GM18870 (cell line): ENCODE measurements at regions not wholly inside any gene's neighbourhood (a gene's known extent, or its start where the extent isn't known, plus 50 kb on each side); places are given as distances from the start of the nearest gene placed in this dataset.

Experiments used
- ATAC-seq: cut with Tn5 transposase; IDR thresholded peaks from one replicate; pipeline ENCODE4 v1.9.1; 2021; ENCODE audit warnings: moderate library complexity; ENCODE audit not compliant: unreplicated experiment

DNA sequence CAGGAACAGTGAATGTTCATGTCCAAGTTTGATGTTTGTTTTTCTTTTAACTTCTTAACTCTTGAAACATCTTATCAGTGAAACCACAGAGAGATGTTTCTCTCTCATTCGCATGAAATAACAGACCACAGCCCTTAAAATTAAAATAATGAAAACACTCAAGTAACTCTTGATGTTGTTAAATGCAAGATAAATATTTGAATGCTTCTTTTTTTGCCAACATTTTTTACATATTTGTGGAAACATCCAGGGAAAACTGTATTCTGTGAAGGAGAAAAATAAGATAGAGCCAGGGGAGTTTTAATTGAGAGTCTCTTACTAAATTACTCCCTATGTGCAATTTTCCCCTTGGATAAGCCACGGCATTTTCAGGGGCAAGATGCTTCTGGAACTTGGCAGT is 361.8 kb upstream of the MGMT start:
- ATAC-seq, result no peak

DNA sequence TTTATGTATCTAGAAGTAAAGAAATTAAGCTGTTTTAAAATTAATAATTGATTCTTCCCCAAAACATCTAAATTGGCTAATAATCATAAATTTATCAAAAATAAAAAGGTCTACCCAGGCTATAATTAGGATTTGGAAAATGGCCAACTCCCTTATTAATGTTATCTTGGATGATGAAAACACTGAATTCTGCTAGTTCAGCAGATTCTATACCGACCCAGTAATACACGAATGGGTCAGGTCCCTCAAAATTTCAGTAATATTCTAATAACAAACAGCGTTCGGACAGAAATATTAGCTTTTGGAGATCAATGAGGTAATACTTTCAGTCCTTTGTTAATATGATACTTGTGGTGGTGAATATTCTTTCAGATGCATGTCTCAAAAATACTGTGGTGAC is 360.7 kb upstream of the MGMT start:
- ATAC-seq, result no peak

DNA sequence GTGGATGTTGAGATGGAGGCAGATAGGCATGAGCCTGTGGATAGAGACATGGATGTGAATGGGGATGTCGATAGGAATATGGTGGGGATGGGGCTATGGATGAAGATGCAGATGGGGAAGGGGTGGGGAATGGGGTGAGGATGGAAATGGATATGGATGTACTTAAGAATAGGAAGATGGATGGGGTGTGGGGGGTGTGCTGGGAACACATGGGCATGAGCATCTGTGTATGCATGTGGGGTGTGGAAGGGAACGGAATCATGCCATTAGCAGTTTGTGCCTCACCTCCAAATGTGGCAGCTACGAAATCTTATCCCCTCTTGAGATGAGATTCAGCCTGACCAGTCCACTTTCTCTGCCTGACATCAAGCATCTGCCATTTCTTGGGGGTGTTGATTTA is 359.5 kb upstream of the MGMT start:
- no peak for ATAC-seq

DNA sequence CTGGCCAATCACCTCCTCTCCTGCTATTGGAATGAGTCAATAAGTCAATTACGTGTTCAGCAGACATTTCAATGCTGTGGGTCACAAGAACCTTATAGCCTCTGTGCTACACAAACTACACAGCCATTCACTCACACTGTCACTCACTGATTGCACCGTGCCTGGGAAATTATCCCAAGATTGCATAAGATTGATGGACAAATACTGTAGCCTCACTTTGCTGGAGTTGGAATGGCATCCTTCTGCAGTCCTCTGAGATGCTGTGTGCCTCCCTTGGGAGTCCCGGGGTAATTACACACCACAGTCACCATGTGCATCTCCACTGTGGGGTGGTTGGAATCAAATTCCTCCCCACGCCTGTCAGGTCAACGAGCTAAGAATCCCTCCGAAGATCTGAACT is 358.7 kb upstream of the MGMT start:
- ATAC-seq, result no peak

GRCh38 chr10:129108994-129109393 is 358.0 kb upstream of the MGMT start:
- no peak for ATAC-seq

GRCh38 chr10:129110780-129111179 is 356.3 kb upstream of the MGMT start:
- no peak for ATAC-seq

GRCh38 chr10:129111922-129112321 is 355.1 kb upstream of the MGMT start:
- no peak for ATAC-seq

DNA sequence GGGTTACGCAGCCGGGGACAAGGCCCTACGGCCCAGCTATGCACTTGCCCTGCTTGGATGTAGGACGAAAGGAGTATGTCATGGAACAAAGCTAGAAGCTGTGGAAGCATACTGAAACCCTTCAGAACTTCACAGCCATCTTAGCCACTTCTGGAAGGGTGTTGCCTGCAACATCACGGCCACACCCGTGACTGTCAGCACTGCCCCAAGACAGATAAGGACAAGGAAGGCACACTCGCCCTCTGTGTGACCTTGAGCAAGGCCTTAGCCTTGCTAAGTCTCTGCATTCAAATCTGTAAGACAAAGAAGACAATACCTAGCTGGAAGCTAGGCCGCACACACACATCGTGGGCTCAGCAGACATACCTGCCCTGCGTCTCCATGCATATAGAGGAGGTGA is 352.5 kb upstream of the MGMT start:
- no peak for ATAC-seq

- ATAC-seq, result no peak
Measured at GRCh38 chr10:129116371-129116770, 350.7 kb upstream of the MGMT start.

DNA sequence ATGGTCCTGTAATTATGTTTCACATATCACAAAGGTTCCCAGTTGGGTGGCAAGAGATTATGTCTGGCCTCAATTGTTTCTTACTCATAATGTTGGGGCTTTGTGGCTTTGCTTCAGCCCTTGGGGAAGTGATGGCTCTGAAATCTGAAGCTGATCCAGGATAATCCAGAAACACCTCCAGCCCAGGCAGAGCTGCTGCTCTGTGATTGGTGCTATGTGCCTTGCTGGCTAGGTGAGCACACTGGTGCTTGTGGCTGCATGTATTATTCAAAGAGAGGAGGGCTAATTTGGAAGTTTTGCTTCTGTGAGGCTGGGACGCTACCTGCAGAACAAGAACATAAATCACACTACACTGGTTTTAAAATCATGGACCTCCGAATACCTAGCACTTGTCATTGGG is 346.6 kb upstream of the MGMT start:
- no peak for ATAC-seq

- no peak for ATAC-seq
Measured at GRCh38 chr10:129122846-129123245, 344.2 kb upstream of the MGMT start.

GRCh38 chr10:129123428-129123827 is 343.6 kb upstream of the MGMT start:
- no peak for ATAC-seq

DNA sequence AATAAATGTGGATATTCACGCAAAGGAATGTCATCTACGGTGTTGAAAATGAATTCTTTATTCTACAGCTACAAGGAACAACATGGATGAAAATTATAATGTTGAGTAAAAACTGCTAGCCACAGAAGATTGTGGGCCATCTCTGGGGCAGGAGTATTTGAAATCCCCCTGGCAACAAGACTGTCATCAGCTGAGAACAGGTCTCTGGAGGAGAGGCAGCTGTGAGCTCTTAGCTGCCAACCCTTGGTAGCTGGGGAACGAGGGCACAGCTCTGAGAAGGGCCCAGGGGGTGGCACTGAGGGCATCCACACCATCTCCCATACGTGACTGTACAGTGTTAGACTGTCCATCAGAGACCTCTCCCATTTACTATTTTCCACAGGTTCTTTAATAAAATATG is 340.1 kb upstream of the MGMT start:
- no peak for ATAC-seq

GRCh38 chr10:129131457-129132132 is 335.4 kb upstream of the MGMT start:
- no peak for ATAC-seq

DNA sequence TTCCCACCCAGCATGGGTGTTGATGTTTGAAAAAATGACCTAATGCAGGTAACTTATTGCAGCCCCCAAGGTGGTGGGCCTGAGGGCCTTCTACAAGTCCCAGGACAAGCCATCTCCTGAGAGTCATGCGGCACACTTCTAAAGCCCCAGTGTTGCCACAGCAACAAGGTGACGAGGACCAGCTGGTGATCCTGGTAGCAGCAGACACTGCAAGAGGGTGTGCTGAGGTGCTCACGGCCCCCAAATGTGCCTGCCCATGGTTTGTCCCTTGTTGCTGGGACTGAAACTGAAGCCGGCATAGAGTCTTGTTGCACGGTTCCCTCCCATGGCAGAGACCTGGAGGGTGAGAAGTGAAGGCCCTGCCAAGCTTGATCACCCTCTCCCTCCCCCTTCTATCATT is 333.2 kb upstream of the MGMT start:
- no peak for ATAC-seq

- ATAC-seq, result no peak
Measured at GRCh38 chr10:129134371-129134770, 332.7 kb upstream of the MGMT start.

- no peak for ATAC-seq
Measured at GRCh38 chr10:129135624-129136023, 331.4 kb upstream of the MGMT start.

DNA sequence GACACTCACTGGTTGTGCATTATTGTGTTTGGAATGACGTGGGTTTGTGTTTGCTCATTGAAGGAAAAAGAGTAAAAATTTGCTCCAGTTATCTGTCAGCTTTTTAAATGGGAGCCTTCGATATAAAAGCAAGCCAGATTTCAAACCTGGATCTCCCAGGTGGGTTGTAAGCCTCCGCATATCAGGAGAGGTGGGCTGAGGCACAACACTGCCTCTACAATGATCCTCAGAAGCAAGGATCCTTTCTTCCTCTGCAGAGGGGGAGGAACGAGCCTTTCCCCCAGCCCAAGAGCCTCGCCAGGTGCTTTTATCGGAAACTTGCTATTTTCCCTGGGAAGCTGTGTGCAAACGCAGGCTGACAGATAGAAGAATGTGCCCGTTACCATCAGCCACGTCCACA is 331.0 kb upstream of the MGMT start:
- no peak for ATAC-seq

- no peak for ATAC-seq
Measured at GRCh38 chr10:129136951-129137350, 330.1 kb upstream of the MGMT start.

DNA sequence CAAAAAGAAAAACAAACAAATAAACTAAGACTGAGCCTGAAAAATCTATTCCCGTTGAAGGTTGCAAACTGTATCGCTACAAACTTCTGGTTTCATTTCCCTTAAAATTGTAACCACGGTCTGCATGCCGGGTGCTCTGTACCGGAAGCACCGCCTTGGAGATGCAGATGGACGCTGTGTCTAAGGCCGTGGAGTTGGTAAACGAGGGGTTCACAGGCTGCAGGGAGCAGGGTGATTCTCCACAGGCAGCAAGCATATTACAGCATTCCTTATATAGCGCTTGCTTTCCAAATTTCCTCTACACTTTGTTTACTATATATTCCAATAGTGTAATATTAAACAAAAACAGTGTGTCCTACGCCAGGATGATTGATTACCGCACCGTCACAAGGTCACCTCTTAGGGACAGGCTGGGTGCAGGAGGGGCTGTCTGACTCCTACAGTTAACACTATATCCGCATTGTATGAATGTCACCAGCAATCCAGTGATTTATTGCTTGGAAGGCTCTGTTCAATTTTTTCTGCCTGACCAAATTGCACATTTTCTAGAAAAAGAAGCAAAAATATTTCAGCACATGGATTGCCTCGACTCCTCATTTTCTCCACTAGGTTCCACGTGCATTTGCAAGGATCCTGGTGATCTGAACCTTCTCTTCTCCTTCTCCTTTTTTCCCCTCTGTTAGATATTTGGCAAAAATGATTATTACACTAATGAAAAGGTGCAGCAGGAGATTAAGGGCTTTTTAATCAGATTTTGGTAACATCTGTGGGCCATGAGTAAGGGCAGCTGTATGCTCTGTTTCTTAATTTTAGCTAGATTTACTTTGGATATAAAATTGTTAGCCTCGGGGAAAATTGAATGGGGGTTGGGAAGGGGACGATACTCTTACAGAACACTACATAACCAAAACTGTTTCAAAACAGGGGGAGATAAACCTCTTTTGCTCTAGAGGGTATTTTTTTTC is 325.8 kb upstream of the MGMT start:
- no peak for ATAC-seq

DNA sequence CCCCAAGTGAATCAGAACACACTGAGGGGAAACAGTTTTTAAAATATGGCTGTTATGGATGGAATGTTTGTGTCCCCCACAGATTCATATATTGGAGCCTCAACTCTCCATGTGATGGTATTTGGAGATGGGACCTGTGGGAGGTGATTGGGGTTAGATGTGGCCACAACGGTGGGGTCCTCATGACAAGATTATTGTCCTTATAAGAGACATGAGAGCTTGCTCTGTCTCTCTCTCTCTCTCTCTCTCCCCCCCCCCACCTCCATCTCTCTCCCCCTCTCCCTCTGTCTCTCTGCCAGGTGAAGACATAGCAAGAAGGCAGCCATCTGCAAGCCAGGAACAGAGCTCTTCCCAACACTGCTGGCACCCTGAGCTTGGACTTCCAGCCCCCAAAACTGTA is 315.8 kb upstream of the MGMT start:
- ATAC-seq, result no peak

- no peak for ATAC-seq
Measured at GRCh38 chr10:129156406-129156805, 310.6 kb upstream of the MGMT start.
